Calu3 (cell line): ENCODE measurements at regions not wholly inside any gene's neighbourhood (a gene's known extent, or its start where the extent isn't known, plus 50 kb on each side); places are given as distances from the start of the nearest gene placed in this dataset.
"Not testable (repeated sequence)": the region's sequence is repeated elsewhere in the genome, so short reads cannot be mapped to it uniquely, and the experiment has no call there.

Experiments
- BruUV-seq: library from RNA; stranded (reverse); fragments of 400-500 nt; replicated peaks from 2 replicates; lab custom pipeline; 2021; lab: Mats Ljungman, UMichigan
- CTCF ChIA-PET: fragments of 300-600 bp; sonication (Branson Sonifier 250); formaldehyde crosslinking; loops from one replicate; lab custom pipeline; 2022; ENCODE audit warnings: antibody characterized with exemption; lab: Charles Lee
- DNase-seq: peaks from one replicate; pipeline ENCODE4 v3.0.0; 2022
- H3K27ac Mint-ChIP-seq: one replicate; pipeline ENCODE4 v1.8.0; 2022; ENCODE audit warnings: mixed read lengths; ENCODE audit not compliant: unreplicated experiment
- H3K27me3 Mint-ChIP-seq: one replicate; pipeline ENCODE4 v1.8.0; 2022; ENCODE audit warnings: mixed read lengths; ENCODE audit not compliant: unreplicated experiment
- H3K36me3 Mint-ChIP-seq: one replicate; pipeline ENCODE4 v1.8.0; 2022; ENCODE audit warnings: mild to moderate bottlenecking, moderate library complexity, mixed read lengths; ENCODE audit not compliant: insufficient read depth, unreplicated experiment
- H3K4me1 Mint-ChIP-seq: one replicate; pipeline ENCODE4 v1.8.0; 2022; ENCODE audit warnings: mild to moderate bottlenecking, low read depth, mixed read lengths; ENCODE audit not compliant: unreplicated experiment
- H3K4me3 Mint-ChIP-seq: one replicate; pipeline ENCODE4 v1.8.0; 2022; ENCODE audit warnings: mild to moderate bottlenecking, low read depth, moderate library complexity, mixed read lengths; ENCODE audit not compliant: unreplicated experiment
- H3K9me3 Mint-ChIP-seq: one replicate; pipeline ENCODE4 v1.8.0; 2022; ENCODE audit warnings: low read depth, mixed read lengths; ENCODE audit not compliant: unreplicated experiment
- CTCF ChIP-seq: fragments of 200-600 bp; IDR thresholded peaks from one replicate; pipeline ENCODE4 v1.8.0; 2022; ENCODE audit warnings: antibody characterized with exemption; ENCODE audit not compliant: unreplicated experiment
- intact Hi-C: fragments of 100-400 bp; cut with micrococcal nuclease; formaldehyde crosslinking; loops from one replicate; pipeline ENCODE4 v1.10.0; 2022; ENCODE audit not compliant: unreplicated experiment

GRCh38 chr7:69070476-69070875, 527.8 kb upstream of the AUTS2 start:
- Mint-ChIP-seq H3K9me3 (peaks cover 11% of the 10 kb centered on the region), H3K4me1 (no peaks in the 10 kb centered on the region), H3K36me3 (no peaks in the 10 kb centered on the region), H3K27me3 (no peaks in the 10 kb centered on the region), H3K27ac (no peak overlapping the region), H3K4me3 (no peak overlapping the region)
- no peak for TF ChIP-seq CTCF
- intact Hi-C loops, result no loop called here
- CTCF ChIA-PET, result no interaction called here
- DNase-seq, result no peak
- no TSS peak for BruUV-seq

GRCh38 chr7:69076566-69076965, 521.7 kb upstream of the AUTS2 start:
- no peaks in the 10 kb centered on the region for H3K36me3 Mint-ChIP-seq
- H3K27ac Mint-ChIP-seq, result no peak overlapping the region
- CTCF ChIA-PET, result no interaction called here
- intact Hi-C loops, result no loop called here
- no peaks in the 10 kb centered on the region for H3K4me1 Mint-ChIP-seq
- H3K27me3 Mint-ChIP-seq, result no peaks in the 10 kb centered on the region
- H3K4me3 Mint-ChIP-seq, result no peak overlapping the region
- BruUV-seq, result no TSS peak
- H3K9me3 Mint-ChIP-seq, result peaks cover 15% of the 10 kb centered on the region
- no peak for DNase-seq
- TF ChIP-seq CTCF, result no peak

GRCh38 chr7:69078997-69079769, 519.1 kb upstream of the AUTS2 start:
- CTCF ChIA-PET, result no interaction called here
- H3K36me3 Mint-ChIP-seq, result no peaks in the 10 kb centered on the region
- H3K27me3 Mint-ChIP-seq, result no peaks in the 10 kb centered on the region

GRCh38 chr7:69087281-69087680, 511.0 kb upstream of the AUTS2 start:
- CTCF ChIA-PET, H3K27ac Mint-ChIP-seq, BruUV-seq: not testable (repeated sequence)

More at GRCh38 chr7:69078997-69079769, 519.1 kb upstream of the AUTS2 start:
- no peak for TF ChIP-seq CTCF
- Mint-ChIP-seq H3K9me3 (peaks cover 12% of the 10 kb centered on the region), H3K4me1 (no peaks in the 10 kb centered on the region), H3K27ac (no peak overlapping the region), H3K4me3 (no peak overlapping the region)
- intact Hi-C loops, result no loop called here
- no TSS peak for BruUV-seq
- DNase-seq, result no peak

GRCh38 chr7:69088185-69088584, 510.1 kb upstream of the AUTS2 start:
- intact Hi-C loops, result no loop called here
- CTCF ChIA-PET, result no interaction called here
- H3K27ac Mint-ChIP-seq, result no peak overlapping the region
- peaks cover 18% of the 10 kb centered on the region for H3K9me3 Mint-ChIP-seq
- no peaks in the 10 kb centered on the region for H3K36me3 Mint-ChIP-seq
- H3K27me3 Mint-ChIP-seq, result no peaks in the 10 kb centered on the region
- no peak overlapping the region for H3K4me3 Mint-ChIP-seq
- no peak for DNase-seq
- TF ChIP-seq CTCF, result no peak
- H3K4me1 Mint-ChIP-seq, result no peaks in the 10 kb centered on the region
- no TSS peak for BruUV-seq

More at GRCh38 chr7:69087281-69087680, 511.0 kb upstream of the AUTS2 start:
- H3K36me3 Mint-ChIP-seq, H3K4me1 Mint-ChIP-seq, H3K4me3 Mint-ChIP-seq, H3K27me3 Mint-ChIP-seq, intact Hi-C loops, DNase-seq: not testable (repeated sequence)
- peaks cover 18% of the 10 kb centered on the region for H3K9me3 Mint-ChIP-seq
